ENCODE measurements at regions not wholly inside any gene's neighbourhood (a gene's known extent, or its start where the extent isn't known, plus 50 kb on each side); places are given as distances from the start of the nearest gene placed in this dataset.

DNA sequence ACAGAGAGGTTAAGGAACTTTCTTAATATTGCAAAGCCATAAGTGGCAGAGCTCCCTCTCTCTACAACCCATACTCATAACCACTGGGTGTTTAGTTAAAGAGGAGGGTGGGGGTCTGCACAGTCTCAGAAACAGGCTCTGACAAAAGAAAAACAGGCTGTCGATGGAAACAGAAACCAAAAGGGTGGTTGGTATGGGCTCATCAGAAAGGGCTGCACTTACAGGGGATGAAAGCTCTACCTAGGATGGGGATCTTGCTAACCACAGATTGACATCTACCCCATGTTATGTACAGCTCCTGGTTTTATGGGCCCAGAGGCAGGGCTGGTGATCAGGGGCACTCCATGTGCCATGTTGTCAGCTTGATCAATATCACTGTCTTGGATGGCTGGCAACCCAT is 111.4 kb downstream of the CYLD start:
- intact Hi-C loops (cut with DNase I) = no loop called here
- no peak overlapping the region for H3K27ac ChIP-seq
- H3K4me1 ChIP-seq = no peaks in the 10 kb centered on the region
- H3K36me3 ChIP-seq = no peaks in the 10 kb centered on the region
- no peaks in the 10 kb centered on the region for H3K9me3 ChIP-seq
- DNase-seq (no peak), ATAC-seq (no peak)
- no peaks in the 10 kb centered on the region for H3K27me3 ChIP-seq
- TF ChIP-seq, protein P1, sequence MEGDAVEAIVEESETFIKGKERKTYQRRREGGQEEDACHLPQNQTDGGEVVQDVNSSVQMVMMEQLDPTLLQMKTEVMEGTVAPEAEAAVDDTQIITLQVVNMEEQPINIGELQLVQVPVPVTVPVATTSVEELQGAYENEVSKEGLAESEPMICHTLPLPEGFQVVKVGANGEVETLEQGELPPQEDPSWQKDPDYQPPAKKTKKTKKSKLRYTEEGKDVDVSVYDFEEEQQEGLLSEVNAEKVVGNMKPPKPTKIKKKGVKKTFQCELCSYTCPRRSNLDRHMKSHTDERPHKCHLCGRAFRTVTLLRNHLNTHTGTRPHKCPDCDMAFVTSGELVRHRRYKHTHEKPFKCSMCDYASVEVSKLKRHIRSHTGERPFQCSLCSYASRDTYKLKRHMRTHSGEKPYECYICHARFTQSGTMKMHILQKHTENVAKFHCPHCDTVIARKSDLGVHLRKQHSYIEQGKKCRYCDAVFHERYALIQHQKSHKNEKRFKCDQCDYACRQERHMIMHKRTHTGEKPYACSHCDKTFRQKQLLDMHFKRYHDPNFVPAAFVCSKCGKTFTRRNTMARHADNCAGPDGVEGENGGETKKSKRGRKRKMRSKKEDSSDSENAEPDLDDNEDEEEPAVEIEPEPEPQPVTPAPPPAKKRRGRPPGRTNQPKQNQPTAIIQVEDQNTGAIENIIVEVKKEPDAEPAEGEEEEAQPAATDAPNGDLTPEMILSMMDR (IDR thresholded peaks at IDR 0.05) = no peak
- no peak overlapping the region for H3K4me3 ChIP-seq
